ENCODE measurements at regions not wholly inside any gene's neighbourhood (a gene's known extent, or its start where the extent isn't known, plus 50 kb on each side); places are given as distances from the start of the nearest gene placed in this dataset.

- no peak overlapping the region for H3K9ac ChIP-seq
- H3K4me2 ChIP-seq: no peak overlapping the region
- 13% methylated on average over 2 of the region's 2 CpGs for WGBS (ENCODE audit: low lambda C conversion rate)
- H3K9me3 ChIP-seq: no peaks in the 10 kb centered on the region
- no peak overlapping the region for H3K4me3 ChIP-seq (ENCODE audit: low read depth in 2 of 2, low read length in 1 of 2)
- no peaks in the 10 kb centered on the region for H3K27me3 ChIP-seq (ENCODE audit: insufficient read depth)
- no peaks in the 10 kb centered on the region for H3F3A ChIP-seq (replicated peaks; ENCODE audit: insufficient read depth)
- DNase-seq: no peak
- H3K27ac ChIP-seq (ENCODE audit: low read depth in 2 of 2, low read length in 1 of 2): no peak overlapping the region
- no peaks in the 10 kb centered on the region for H3K9me2 ChIP-seq
- H4K20me1 ChIP-seq (ENCODE audit: insufficient read depth): no peaks in the 10 kb centered on the region
- no peak overlapping the region for H2AFZ ChIP-seq (ENCODE audit: low read depth)
- no peaks in the 10 kb centered on the region for H3K4me1 ChIP-seq (ENCODE audit: control insufficient read depth in 1 of 2, insufficient read depth in 2 of 2, low read depth in 1 of 2, low read length in 1 of 2)
- CTCF ChIA-PET: no interaction called here
- H3K79me2 ChIP-seq (ENCODE audit: insufficient read depth): no peaks in the 10 kb centered on the region
- TF ChIP-seq FOSL2 (IDR thresholded peaks at IDR 0.05; ENCODE audit: borderline replicate concordance, low read depth) (no peak), JUND (IDR thresholded peaks at IDR 0.05) (no peak), ZBTB33 (IDR thresholded peaks at IDR 0.05; ENCODE audit: borderline replicate concordance, low read depth) (no peak)
- POLR2A ChIA-PET: no interaction called here
- H3K36me3 ChIP-seq (replicated peaks in 1 of 2; ENCODE audit: control insufficient read depth in 1 of 2, insufficient read depth in 2 of 2, low read length in 1 of 2): no peaks in the 10 kb centered on the region
Measured at GRCh38 chr4:11179796-11180195, 248.9 kb downstream of the HS3ST1 start.

DNA sequence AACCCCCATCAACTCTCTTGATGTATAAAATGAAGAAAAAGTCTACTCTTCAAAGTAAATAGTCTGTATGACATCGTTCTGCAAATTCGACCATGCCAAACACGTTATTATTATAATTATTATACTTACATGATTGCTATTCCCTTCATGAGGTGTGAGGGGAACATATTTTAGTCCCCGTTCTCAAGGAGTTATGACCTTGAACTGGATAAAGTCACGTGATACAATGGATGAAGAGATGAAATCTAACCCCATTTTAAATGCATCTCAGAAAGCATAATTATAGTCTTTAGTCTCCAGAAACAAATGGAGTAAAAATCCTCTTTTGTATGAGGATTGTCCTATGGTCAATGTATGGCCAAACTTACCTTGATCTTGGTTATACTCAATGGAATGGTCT is 250.3 kb downstream of the HS3ST1 start:
- Histone ChIP-seq H3K9me2 (no peaks in the 10 kb centered on the region), H3K9me3 (no peaks in the 10 kb centered on the region), H2AFZ (ENCODE audit: low read depth) (no peak overlapping the region), H3K4me2 (no peak overlapping the region), H4K20me1 (ENCODE audit: insufficient read depth) (no peaks in the 10 kb centered on the region), H3K27ac (ENCODE audit: low read depth in 2 of 2, low read length in 1 of 2) (no peak overlapping the region), H3K9ac (no peak overlapping the region), H3K4me1 (ENCODE audit: control insufficient read depth in 1 of 2, insufficient read depth in 2 of 2, low read depth in 1 of 2, low read length in 1 of 2) (no peaks in the 10 kb centered on the region), H3F3A (replicated peaks; ENCODE audit: insufficient read depth) (no peaks in the 10 kb centered on the region), H3K27me3 (ENCODE audit: insufficient read depth) (no peaks in the 10 kb centered on the region), H3K4me3 (ENCODE audit: low read depth in 2 of 2, low read length in 1 of 2) (no peak overlapping the region), H3K79me2 (ENCODE audit: insufficient read depth) (no peaks in the 10 kb centered on the region), H3K36me3 (replicated peaks in 1 of 2; ENCODE audit: control insufficient read depth in 1 of 2, insufficient read depth in 2 of 2, low read length in 1 of 2) (no peaks in the 10 kb centered on the region)
- DNase-seq: no peak
- CTCF ChIA-PET: no interaction called here
- POLR2A ChIA-PET: no interaction called here
- TF ChIP-seq USF1 (IDR thresholded peaks at IDR 0.05; ENCODE audit: borderline replicate concordance, low read depth): no peak
- TF ChIP-seq IRF3 (IDR thresholded peaks at IDR 0.05; ENCODE audit: low read depth, low read length): no peak
- no peak for TF ChIP-seq SIN3A (IDR thresholded peaks at IDR 0.05; ENCODE audit: borderline replicate concordance, low read depth, low read length)
- TF ChIP-seq, protein P1, sequence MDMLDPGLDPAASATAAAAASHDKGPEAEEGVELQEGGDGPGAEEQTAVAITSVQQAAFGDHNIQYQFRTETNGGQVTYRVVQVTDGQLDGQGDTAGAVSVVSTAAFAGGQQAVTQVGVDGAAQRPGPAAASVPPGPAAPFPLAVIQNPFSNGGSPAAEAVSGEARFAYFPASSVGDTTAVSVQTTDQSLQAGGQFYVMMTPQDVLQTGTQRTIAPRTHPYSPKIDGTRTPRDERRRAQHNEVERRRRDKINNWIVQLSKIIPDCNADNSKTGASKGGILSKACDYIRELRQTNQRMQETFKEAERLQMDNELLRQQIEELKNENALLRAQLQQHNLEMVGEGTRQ (IDR thresholded peaks at IDR 0.05; ENCODE audit: borderline replicate concordance, low read depth, low read length): no peak
- TF ChIP-seq RAD21 (IDR thresholded peaks at IDR 0.05; ENCODE audit: low read length): no peak
- no peak for TF ChIP-seq JUND (IDR thresholded peaks at IDR 0.05)
- no peak for TF ChIP-seq GATA2 (CRISPR knock-in tag; IDR thresholded peaks at IDR 0.05)
- no peak for TF ChIP-seq ZBTB33 (IDR thresholded peaks at IDR 0.05; ENCODE audit: borderline replicate concordance, low read depth)
- TF ChIP-seq SMC3 (IDR thresholded peaks at IDR 0.05; ENCODE audit: low read depth, low read length): no peak
- TF ChIP-seq EZH2phosphoT487 (IDR thresholded peaks at IDR 0.05; ENCODE audit: borderline replicate concordance, low read depth): no peak
- TF ChIP-seq FOSL2 (IDR thresholded peaks at IDR 0.05; ENCODE audit: borderline replicate concordance, low read depth): no peak
- no peak for TF ChIP-seq NRF1 (IDR thresholded peaks at IDR 0.05; ENCODE audit: low read depth, low read length)
- no peak for TF ChIP-seq NFIC (IDR thresholded peaks at IDR 0.05; ENCODE audit: borderline replicate concordance)
- TF ChIP-seq CHD2 (IDR thresholded peaks at IDR 0.05; ENCODE audit: low read length, partially characterized antibody): no peak
- TF ChIP-seq ELF1 (IDR thresholded peaks at IDR 0.05): no peak
- TF ChIP-seq FOXM1 (IDR thresholded peaks at IDR 0.05; ENCODE audit: low read depth): no peak
- TF ChIP-seq TEAD4 (IDR thresholded peaks at IDR 0.05; ENCODE audit: borderline replicate concordance, insufficient read depth): no peak
- no peak for TF ChIP-seq GABPA (IDR thresholded peaks at IDR 0.05; ENCODE audit: low read depth)
- TF ChIP-seq RCOR1 (IDR thresholded peaks at IDR 0.05; ENCODE audit: low read length): no peak
- no peak for TF ChIP-seq TAF1 (IDR thresholded peaks at IDR 0.05; ENCODE audit: borderline replicate concordance, low read depth, low read length)
- 0% methylated on average over 5 of the region's 5 CpGs for WGBS (ENCODE audit: low lambda C conversion rate)

Data from SK-N-SH (cell line).